ENCODE measurements at regions not wholly inside any gene's neighbourhood (a gene's known extent, or its start where the extent isn't known, plus 50 kb on each side); places are given as distances from the start of the nearest gene placed in this dataset.

- TF ChIP-seq EZH2 (IDR thresholded peaks at IDR 0.05) (no peak), EZH2phosphoT487 (IDR thresholded peaks at IDR 0.05) (no peak)
Measured at GRCh38 chr7:114140561-114140960, 221.8 kb upstream of the PPP1R3A start.

Measured in neural progenitor cell (in vitro differentiated cells).